Activated naive CD4-positive, alpha-beta T cell treated with anti-CD3 and anti-CD28 coated beads, Interleukin-2, amount 10 ng/mL, durations not matched to agents 7 days and 5 days (primary cell): ENCODE measurements at regions not wholly inside any gene's neighbourhood (a gene's known extent, or its start where the extent isn't known, plus 50 kb on each side); places are given as distances from the start of the nearest gene placed in this dataset.
"Not testable (repeated sequence)": the region's sequence is repeated elsewhere in the genome, so short reads cannot be mapped to it uniquely, and the experiment has no call there.

Experiments
- CTCF ChIA-PET: fragments of 350-600 bp; sonication (Branson Sonifier 250); formaldehyde crosslinking; loops from one replicate; lab custom pipeline; 2021; ENCODE audit warnings: antibody characterized with exemption; lab: Charles Lee
- DNase-seq: peaks from one replicate; pipeline ENCODE4 v3.0.0-alpha.2; 2020
- H3K27ac Mint-ChIP-seq: one replicate; pipeline ENCODE4 v1.8.0; 2021; ENCODE audit warnings: mild to moderate bottlenecking, moderate library complexity, mixed read lengths
- H3K27me3 Mint-ChIP-seq: one replicate; pipeline ENCODE4 v1.8.0; 2021; ENCODE audit warnings: mild to moderate bottlenecking, mixed read lengths
- H3K36me3 Mint-ChIP-seq: one replicate; pipeline ENCODE4 v1.8.0; 2021; ENCODE audit warnings: mixed read lengths
- H3K4me1 Mint-ChIP-seq: one replicate; pipeline ENCODE4 v1.8.0; 2021; ENCODE audit warnings: mixed read lengths
- H3K4me3 Mint-ChIP-seq: one replicate; pipeline ENCODE4 v1.8.0; 2021; ENCODE audit warnings: mild to moderate bottlenecking, moderate library complexity, mixed read lengths
- H3K9me3 Mint-ChIP-seq: one replicate; pipeline ENCODE4 v1.8.0; 2021; ENCODE audit warnings: mixed read lengths

- Mint-ChIP-seq H3K36me3 (no peaks in the 10 kb centered on the region), H3K9me3 (no peaks in the 10 kb centered on the region), H3K27me3 (no peaks in the 10 kb centered on the region), H3K27ac (no peak overlapping the region), H3K4me3 (no peak overlapping the region), H3K4me1 (peaks cover 5% of the 10 kb centered on the region)
- CTCF ChIA-PET, result interaction anchor here (0.6 kb wide), 1 partner anchor 37 kb away, joined by 3 read pairs; no protein-coding TSS in a partner anchor
- no peak for DNase-seq
Measured at GRCh38 chr6:73943411-73943810, 247.4 kb downstream of the CD109 start.

- no peak for DNase-seq
- H3K27ac Mint-ChIP-seq, result no peak overlapping the region
- no peaks in the 10 kb centered on the region for H3K9me3 Mint-ChIP-seq
- CTCF ChIA-PET, result no interaction called here
- no peak overlapping the region for H3K4me3 Mint-ChIP-seq
- H3K4me1 Mint-ChIP-seq, result peaks cover 2% of the 10 kb centered on the region
- H3K36me3 Mint-ChIP-seq, result no peaks in the 10 kb centered on the region
- H3K27me3 Mint-ChIP-seq, result no peaks in the 10 kb centered on the region
Measured at GRCh38 chr6:73942592-73943186, 246.7 kb downstream of the CD109 start.

GRCh38 chr6:73941892-73942291 lies 245.9 kb downstream of the CD109 start:
- Mint-ChIP-seq H3K27ac (no peak overlapping the region), H3K9me3 (no peaks in the 10 kb centered on the region), H3K27me3 (no peaks in the 10 kb centered on the region), H3K4me1 (no peaks in the 10 kb centered on the region), H3K4me3 (no peak overlapping the region), H3K36me3 (no peaks in the 10 kb centered on the region)
- CTCF ChIA-PET, result no interaction called here
- DNase-seq, result no peak

GRCh38 chr6:73937805-73938204 lies 241.8 kb downstream of the CD109 start:
- Mint-ChIP-seq H3K36me3 (no peaks in the 10 kb centered on the region), H3K4me3 (no peak overlapping the region), H3K27ac (no peak overlapping the region), H3K27me3 (no peaks in the 10 kb centered on the region), H3K4me1 (no peaks in the 10 kb centered on the region), H3K9me3 (no peaks in the 10 kb centered on the region)
- CTCF ChIA-PET, result no interaction called here
- DNase-seq, result no peak

- no peaks in the 10 kb centered on the region for H3K4me1 Mint-ChIP-seq
- H3K36me3 Mint-ChIP-seq, result no peaks in the 10 kb centered on the region
- CTCF ChIA-PET, result no interaction called here
- H3K27me3 Mint-ChIP-seq, result no peaks in the 10 kb centered on the region
- DNase-seq, result no peak
- H3K27ac Mint-ChIP-seq, result no peak overlapping the region
- no peak overlapping the region for H3K4me3 Mint-ChIP-seq
- H3K9me3 Mint-ChIP-seq, result no peaks in the 10 kb centered on the region
Measured at GRCh38 chr6:73932866-73933265, 236.9 kb downstream of the CD109 start.

GRCh38 chr6:73929405-73929804 lies 233.4 kb downstream of the CD109 start:
- no peak for DNase-seq
- no peaks in the 10 kb centered on the region for H3K4me1 Mint-ChIP-seq
- CTCF ChIA-PET, result no interaction called here
- H3K27ac Mint-ChIP-seq, result no peak overlapping the region
- no peaks in the 10 kb centered on the region for H3K27me3 Mint-ChIP-seq
- no peaks in the 10 kb centered on the region for H3K9me3 Mint-ChIP-seq
- H3K36me3 Mint-ChIP-seq, result no peaks in the 10 kb centered on the region
- H3K4me3 Mint-ChIP-seq, result no peak overlapping the region

GRCh38 chr6:73927421-73927820 lies 231.4 kb downstream of the CD109 start:
- Mint-ChIP-seq H3K36me3 (no peaks in the 10 kb centered on the region), H3K27ac (no peak overlapping the region), H3K4me3 (no peak overlapping the region), H3K4me1 (no peaks in the 10 kb centered on the region), H3K27me3 (no peaks in the 10 kb centered on the region), H3K9me3 (no peaks in the 10 kb centered on the region)
- CTCF ChIA-PET, result no interaction called here
- DNase-seq, result no peak

GRCh38 chr6:73925703-73926102 lies 229.7 kb downstream of the CD109 start:
- DNase-seq, result not testable (repeated sequence)

GRCh38 chr6:73923905-73924485 lies 228.0 kb downstream of the CD109 start:
- H3K36me3 Mint-ChIP-seq, result no peaks in the 10 kb centered on the region
- peaks cover 2% of the 10 kb centered on the region for H3K9me3 Mint-ChIP-seq
- H3K27me3 Mint-ChIP-seq, result no peaks in the 10 kb centered on the region
- no peak overlapping the region for H3K27ac Mint-ChIP-seq
- CTCF ChIA-PET, result no interaction called here
- H3K4me1 Mint-ChIP-seq, result no peaks in the 10 kb centered on the region
- DNase-seq, result no peak
- H3K4me3 Mint-ChIP-seq, result no peak overlapping the region

More at GRCh38 chr6:73925703-73926102, 229.7 kb downstream of the CD109 start:
- H3K9me3 Mint-ChIP-seq, H3K27me3 Mint-ChIP-seq, H3K4me3 Mint-ChIP-seq, H3K36me3 Mint-ChIP-seq, H3K4me1 Mint-ChIP-seq, H3K27ac Mint-ChIP-seq, CTCF ChIA-PET: not testable (repeated sequence)

GRCh38 chr6:73903155-73903554 lies 207.2 kb downstream of the CD109 start:
- H3K4me1 Mint-ChIP-seq, result no peaks in the 10 kb centered on the region
- CTCF ChIA-PET, result no interaction called here
- H3K4me3 Mint-ChIP-seq, result no peak overlapping the region
- H3K27me3 Mint-ChIP-seq, result no peaks in the 10 kb centered on the region
- H3K27ac Mint-ChIP-seq, result no peak overlapping the region
- no peak for DNase-seq
- H3K9me3 Mint-ChIP-seq, result peaks cover 9% of the 10 kb centered on the region
- no peaks in the 10 kb centered on the region for H3K36me3 Mint-ChIP-seq

GRCh38 chr6:73901986-73902385 lies 206.0 kb downstream of the CD109 start:
- H3K9me3 Mint-ChIP-seq, result peaks cover 9% of the 10 kb centered on the region
- H3K27me3 Mint-ChIP-seq, result no peaks in the 10 kb centered on the region
- H3K4me3 Mint-ChIP-seq, result no peak overlapping the region
- DNase-seq, result no peak
- CTCF ChIA-PET, result no interaction called here
- no peaks in the 10 kb centered on the region for H3K36me3 Mint-ChIP-seq
- H3K27ac Mint-ChIP-seq, result no peak overlapping the region
- H3K4me1 Mint-ChIP-seq, result no peaks in the 10 kb centered on the region

- no peak for DNase-seq
- H3K27ac Mint-ChIP-seq, result no peak overlapping the region
- no peak overlapping the region for H3K4me3 Mint-ChIP-seq
- H3K9me3 Mint-ChIP-seq, result peaks cover 9% of the 10 kb centered on the region
- no peaks in the 10 kb centered on the region for H3K36me3 Mint-ChIP-seq
- CTCF ChIA-PET, result no interaction called here
- no peaks in the 10 kb centered on the region for H3K4me1 Mint-ChIP-seq
- H3K27me3 Mint-ChIP-seq, result no peaks in the 10 kb centered on the region
Measured at GRCh38 chr6:73901311-73901710, 205.3 kb downstream of the CD109 start.

- peaks cover 9% of the 10 kb centered on the region for H3K9me3 Mint-ChIP-seq
- DNase-seq, result no peak
- H3K36me3 Mint-ChIP-seq, result no peaks in the 10 kb centered on the region
- H3K4me1 Mint-ChIP-seq, result no peaks in the 10 kb centered on the region
- no peak overlapping the region for H3K4me3 Mint-ChIP-seq
- CTCF ChIA-PET, result no interaction called here
- H3K27ac Mint-ChIP-seq, result no peak overlapping the region
- H3K27me3 Mint-ChIP-seq, result peaks cover 4% of the 10 kb centered on the region
Measured at GRCh38 chr6:73898599-73898998, 202.6 kb downstream of the CD109 start.

GRCh38 chr6:73893696-73894095 lies 197.7 kb downstream of the CD109 start:
- Mint-ChIP-seq H3K36me3 (no peaks in the 10 kb centered on the region), H3K4me3 (no peak overlapping the region), H3K27ac (no peak overlapping the region), H3K27me3 (peaks cover 4% of the 10 kb centered on the region), H3K9me3 (no peaks in the 10 kb centered on the region), H3K4me1 (no peaks in the 10 kb centered on the region)
- CTCF ChIA-PET, result no interaction called here
- DNase-seq, result no peak

- no peak for DNase-seq
- no peaks in the 10 kb centered on the region for H3K9me3 Mint-ChIP-seq
- H3K27ac Mint-ChIP-seq, result no peak overlapping the region
- H3K27me3 Mint-ChIP-seq, result no peaks in the 10 kb centered on the region
- no peak overlapping the region for H3K4me3 Mint-ChIP-seq
- H3K4me1 Mint-ChIP-seq, result no peaks in the 10 kb centered on the region
- CTCF ChIA-PET, result no interaction called here
- no peaks in the 10 kb centered on the region for H3K36me3 Mint-ChIP-seq
Measured at GRCh38 chr6:73888050-73888449, 192.0 kb downstream of the CD109 start.
